Peyer's patch (tissue), 4 donors: ENCODE measurements at regions not wholly inside any gene's neighbourhood (a gene's known extent, or its start where the extent isn't known, plus 50 kb on each side); places are given as distances from the start of the nearest gene placed in this dataset.

ENCODE experiments used
- DNase-seq, 3 donors: peaks; one replicate each; pipeline ENCODE4 v3.0.0-alpha.2; 2017 to 2019
- H3K27ac ChIP-seq, 4 donors: fragments of 200-600 bp; sonication (generic); one replicate each; pipeline ENCODE4 v1.5.1; 2016 to 2019
- H3K27me3 ChIP-seq, 2 donors: fragments of 200-600 bp; sonication (generic); one replicate each; pipeline ENCODE4 v1.5.1; 2019
- H3K36me3 ChIP-seq, 3 donors: fragments of 200-600 bp; sonication (generic); one replicate each; pipeline ENCODE4 v1.5.1; 2016 to 2019
- H3K4me1 ChIP-seq, 4 donors: fragments of 200-600 bp; sonication (generic); one replicate each; pipeline ENCODE4 v1.5.1; 2016 to 2019
- H3K4me3 ChIP-seq, 4 donors: fragments of 200-600 bp; sonication (generic); 1 replicate in 3 of 4; 2 replicates in 1 of 4; pipeline ENCODE4 v1.5.1; 2016 to 2019; ENCODE audit warnings: mild to moderate bottlenecking in 1 of 4
- H3K9me3 ChIP-seq, 4 donors: fragments of 200-600 bp; sonication (generic); one replicate each; pipeline ENCODE4 v1.5.1; 2016 to 2019; ENCODE audit warnings: mild to moderate bottlenecking in 1 of 4
- POLR2A ChIP-seq, 2 donors: fragments of 450-650 bp; IDR thresholded peaks; one replicate each; pipeline ENCODE4 v1.5.1; 2017; ENCODE audit warnings: antibody characterized with exemption in 2 of 2, mild to moderate bottlenecking in 2 of 2, moderate library complexity in 2 of 2
- TF ChIP-seq, protein P1 (sequence below), 6 experiments: fragments of 450-650 bp in 4 of 6; fragments of 200-600 bp in 2 of 6; sonication (generic) in 1 of 6; IDR thresholded peaks; one replicate each; pipeline ENCODE4 v1.5.1; 2017 to 2019; ENCODE audit warnings: antibody characterized with exemption in 6 of 6, mild to moderate bottlenecking in 3 of 6, moderate library complexity in 1 of 6

DNA sequence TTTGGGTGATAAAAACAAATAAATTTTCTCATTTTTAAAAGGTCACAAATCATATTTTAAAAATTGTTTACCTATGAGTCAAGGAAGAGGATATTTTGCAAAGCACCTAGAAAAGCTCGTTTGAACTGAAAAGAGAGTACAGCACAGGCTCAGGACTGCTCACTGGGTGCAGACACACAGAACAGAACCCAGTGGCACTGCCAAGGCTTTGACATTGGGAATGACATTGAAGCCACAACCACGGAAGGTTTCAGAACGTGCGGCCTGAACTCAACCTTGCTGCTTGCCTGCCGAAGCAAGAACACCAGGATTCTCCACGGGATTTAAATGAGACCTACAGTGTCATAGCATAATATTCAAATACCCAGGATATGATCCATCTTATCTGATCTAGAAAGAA, 597.1 kb upstream of the B3GAT1 start:
- DNase-seq: no peak
- no peaks in the 10 kb centered on the region for H3K27me3 ChIP-seq
- TF ChIP-seq, protein P1, sequence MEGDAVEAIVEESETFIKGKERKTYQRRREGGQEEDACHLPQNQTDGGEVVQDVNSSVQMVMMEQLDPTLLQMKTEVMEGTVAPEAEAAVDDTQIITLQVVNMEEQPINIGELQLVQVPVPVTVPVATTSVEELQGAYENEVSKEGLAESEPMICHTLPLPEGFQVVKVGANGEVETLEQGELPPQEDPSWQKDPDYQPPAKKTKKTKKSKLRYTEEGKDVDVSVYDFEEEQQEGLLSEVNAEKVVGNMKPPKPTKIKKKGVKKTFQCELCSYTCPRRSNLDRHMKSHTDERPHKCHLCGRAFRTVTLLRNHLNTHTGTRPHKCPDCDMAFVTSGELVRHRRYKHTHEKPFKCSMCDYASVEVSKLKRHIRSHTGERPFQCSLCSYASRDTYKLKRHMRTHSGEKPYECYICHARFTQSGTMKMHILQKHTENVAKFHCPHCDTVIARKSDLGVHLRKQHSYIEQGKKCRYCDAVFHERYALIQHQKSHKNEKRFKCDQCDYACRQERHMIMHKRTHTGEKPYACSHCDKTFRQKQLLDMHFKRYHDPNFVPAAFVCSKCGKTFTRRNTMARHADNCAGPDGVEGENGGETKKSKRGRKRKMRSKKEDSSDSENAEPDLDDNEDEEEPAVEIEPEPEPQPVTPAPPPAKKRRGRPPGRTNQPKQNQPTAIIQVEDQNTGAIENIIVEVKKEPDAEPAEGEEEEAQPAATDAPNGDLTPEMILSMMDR (IDR thresholded peaks at IDR 0.05): no peak
- TF ChIP-seq POLR2A (IDR thresholded peaks at IDR 0.05): no peak

DNA sequence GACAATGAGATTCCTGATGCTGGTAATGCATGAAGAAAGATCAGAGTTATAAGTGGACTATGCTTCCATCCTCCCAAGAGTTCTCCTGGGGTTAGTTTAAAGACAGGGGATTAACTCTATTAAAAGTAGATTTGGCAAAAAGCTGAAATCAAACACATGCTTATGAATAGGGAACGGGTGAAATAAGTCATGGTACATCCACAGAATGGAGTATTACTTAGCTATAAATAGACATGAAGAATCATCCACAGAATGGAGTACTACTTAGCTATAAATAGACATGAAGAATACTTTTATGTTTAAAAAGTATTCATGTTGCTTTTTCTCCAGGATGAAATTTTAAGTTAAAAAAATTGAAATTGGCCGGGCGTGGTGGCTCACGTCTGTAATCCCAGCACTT, 596.4 kb upstream of the B3GAT1 start:
- Histone ChIP-seq H3K4me1 (peaks cover 0 to 7% (median 0%) of the 10 kb centered on the region in 4 donors), H3K36me3 (no peaks in the 10 kb centered on the region), H3K27me3 (no peaks in the 10 kb centered on the region), H3K27ac (no peak overlapping the region), H3K4me3 (no peak overlapping the region), H3K9me3 (no peaks in the 10 kb centered on the region)
- DNase-seq: no peak
- no peak for TF ChIP-seq POLR2A (IDR thresholded peaks at IDR 0.05)
- TF ChIP-seq, protein P1 (IDR thresholded peaks at IDR 0.05): no peak

More for the DNA sequence above, 597.1 kb upstream of the B3GAT1 start:
- H3K4me3 ChIP-seq: no peak overlapping the region
- H3K9me3 ChIP-seq: no peaks in the 10 kb centered on the region
- H3K4me1 ChIP-seq: peaks cover 0 to 7% (median 0%) of the 10 kb centered on the region in 4 donors
- no peak overlapping the region for H3K27ac ChIP-seq
- H3K36me3 ChIP-seq: no peaks in the 10 kb centered on the region

DNA sequence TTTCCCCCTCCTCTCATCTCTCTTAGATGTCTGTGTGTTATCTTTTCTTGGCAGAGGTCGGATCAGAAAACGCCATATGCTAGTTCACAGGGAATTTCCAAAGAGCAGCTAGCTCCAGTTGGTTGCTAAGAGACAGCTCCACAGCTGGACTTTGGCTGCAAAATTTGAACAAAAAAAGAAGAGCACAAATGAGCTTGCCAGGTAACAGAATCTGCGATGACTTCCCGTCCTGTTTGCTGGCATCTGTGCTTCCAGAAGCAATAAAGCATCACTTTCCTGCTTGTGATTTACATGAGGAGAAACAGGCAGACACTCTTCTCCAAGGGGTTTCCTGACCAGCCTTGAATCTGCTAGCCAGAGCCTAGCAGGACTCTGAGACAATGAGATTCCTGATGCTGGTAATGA, 596.0 kb upstream of the B3GAT1 start:
- DNase-seq: no peak
- TF ChIP-seq, protein P1 (IDR thresholded peaks at IDR 0.05): no peak
- TF ChIP-seq POLR2A (IDR thresholded peaks at IDR 0.05): no peak

DNA sequence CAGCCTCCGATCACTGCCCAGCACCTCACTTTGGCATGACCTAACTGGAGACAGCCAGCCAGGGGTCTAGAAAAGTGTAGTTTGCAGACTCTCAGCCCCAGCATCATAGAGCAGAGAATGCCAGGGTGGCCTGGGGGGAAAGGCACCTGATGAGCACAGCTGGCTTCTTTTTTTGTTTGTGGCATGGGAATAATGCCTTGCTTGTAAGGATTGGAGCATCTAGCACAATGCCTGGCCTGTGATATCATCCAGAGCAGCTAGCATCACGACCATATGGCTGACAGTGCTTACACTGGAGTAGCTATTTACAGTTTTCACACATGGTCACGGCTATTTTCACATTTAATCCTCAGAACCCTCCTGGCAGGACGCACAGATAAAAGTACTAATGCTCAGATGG, 594.8 kb upstream of the B3GAT1 start:
- Histone ChIP-seq H3K27ac (no peak overlapping the region), H3K36me3 (no peaks in the 10 kb centered on the region), H3K9me3 (no peaks in the 10 kb centered on the region), H3K4me3 (no peak overlapping the region), H3K27me3 (no peaks in the 10 kb centered on the region), H3K4me1 (peaks cover 0 to 7% (median 0%) of the 10 kb centered on the region in 4 donors)
- TF ChIP-seq, protein P1 (IDR thresholded peaks at IDR 0.05): no peak
- no peak for TF ChIP-seq POLR2A (IDR thresholded peaks at IDR 0.05)
- DNase-seq: no peak

More for the DNA sequence above, 596.0 kb upstream of the B3GAT1 start:
- no peaks in the 10 kb centered on the region for H3K36me3 ChIP-seq
- H3K4me1 ChIP-seq: peaks cover 0 to 7% (median 0%) of the 10 kb centered on the region in 4 donors
- H3K27me3 ChIP-seq: no peaks in the 10 kb centered on the region
- H3K27ac ChIP-seq: no peak overlapping the region
- no peaks in the 10 kb centered on the region for H3K9me3 ChIP-seq
- no peak overlapping the region for H3K4me3 ChIP-seq

DNA sequence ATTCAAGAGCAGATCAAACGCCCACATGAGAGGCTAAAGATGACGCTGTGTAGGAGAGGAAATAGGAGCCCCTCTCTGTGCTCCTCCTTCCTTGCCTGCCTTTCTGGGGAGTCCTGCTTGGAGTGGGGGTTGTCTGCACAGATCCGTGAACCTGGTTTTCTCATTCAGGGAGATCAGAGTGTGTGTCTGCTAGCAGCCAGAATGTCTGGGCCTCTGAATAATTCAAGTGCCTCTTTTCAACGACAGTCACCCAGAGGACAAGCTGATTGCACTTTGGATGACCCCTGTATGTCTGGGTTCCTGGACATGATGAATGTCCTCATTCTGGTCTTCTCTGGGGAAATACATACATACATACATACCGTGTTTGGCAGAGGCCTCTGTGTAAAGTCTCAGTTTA, 592.5 kb upstream of the B3GAT1 start:
- H3K27ac ChIP-seq: no peak overlapping the region
- H3K36me3 ChIP-seq: no peaks in the 10 kb centered on the region
- DNase-seq: no peak
- no peaks in the 10 kb centered on the region for H3K27me3 ChIP-seq
- H3K4me3 ChIP-seq: no peak overlapping the region
- H3K9me3 ChIP-seq: no peaks in the 10 kb centered on the region
- peaks cover 0 to 7% (median 0%) of the 10 kb centered on the region in 4 donors for H3K4me1 ChIP-seq
- no peak for TF ChIP-seq POLR2A (IDR thresholded peaks at IDR 0.05)
- TF ChIP-seq, protein P1 (IDR thresholded peaks at IDR 0.05): no peak

DNA sequence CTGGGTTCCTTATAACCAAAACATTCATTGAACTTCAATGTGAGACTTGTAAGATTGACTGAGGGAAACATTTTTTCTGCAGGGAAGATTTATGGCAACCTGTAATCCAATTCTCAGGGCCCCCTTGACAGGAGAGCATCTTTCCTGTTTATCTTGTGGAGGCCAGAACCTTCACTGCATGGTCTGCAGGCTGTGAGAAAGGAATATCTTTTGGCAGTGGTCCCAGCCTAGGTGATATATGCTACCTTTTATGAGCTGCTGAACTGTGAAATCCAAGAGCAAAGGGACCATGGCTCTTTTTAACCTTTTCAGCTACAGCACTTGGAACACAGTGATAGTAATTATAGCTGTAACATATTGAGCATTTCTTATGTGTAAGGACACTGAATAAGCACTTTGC, 590.2 kb upstream of the B3GAT1 start:
- no peak for TF ChIP-seq POLR2A (IDR thresholded peaks at IDR 0.05)
- TF ChIP-seq, protein P1 (IDR thresholded peaks at IDR 0.05): no peak
- H3K4me1 ChIP-seq: no peaks in the 10 kb centered on the region
- no peaks in the 10 kb centered on the region for H3K36me3 ChIP-seq
- H3K9me3 ChIP-seq: no peaks in the 10 kb centered on the region
- no peak overlapping the region for H3K4me3 ChIP-seq
- DNase-seq: no peak
- H3K27ac ChIP-seq: no peak overlapping the region
- no peaks in the 10 kb centered on the region for H3K27me3 ChIP-seq
